A673 (cell line): ENCODE measurements at regions not wholly inside any gene's neighbourhood (a gene's known extent, or its start where the extent isn't known, plus 50 kb on each side); places are given as distances from the start of the nearest gene placed in this dataset.
"Not testable (repeated sequence)": the region's sequence is repeated elsewhere in the genome, so short reads cannot be mapped to it uniquely, and the experiment has no call there.

Experiments used
- BruUV-seq: library from RNA; stranded (reverse); fragments of 400-500 nt; replicated peaks from 2 replicates; lab custom pipeline; 2021; lab: Mats Ljungman, UMichigan
- CTCF ChIA-PET: fragments of 300-600 bp; sonication (Branson Sonifier 250); formaldehyde crosslinking; loops from one replicate; lab custom pipeline; 2022; ENCODE audit warnings: antibody characterized with exemption; lab: Charles Lee
- POLR2A ChIA-PET: fragments of 300-600 bp; sonication (Branson Sonifier 250); formaldehyde crosslinking; loops from one replicate; lab custom pipeline; 2022; ENCODE audit warnings: antibody characterized with exemption; ENCODE audit not compliant: low non-redundant PET; lab: Charles Lee
- DNase-seq: peaks from one replicate; pipeline ENCODE4 v3.0.0-alpha.2; 2015; ENCODE audit warnings: low spot score
- H3K27ac ChIP-seq: fragments of 200-600 bp; sonication (generic); 2 replicates; pipeline ENCODE4 v1.5.1; 2016; ENCODE audit warnings: mixed run types, low read depth, mild to moderate bottlenecking, mixed read lengths, antibody characterized with exemption, low read length; ENCODE audit not compliant: poor library complexity, severe bottlenecking
- H3K27me3 ChIP-seq: fragments of 200-600 bp; sonication (generic); replicated peaks from 2 replicates; pipeline ENCODE4 v1.6.1; 2017; ENCODE audit warnings: mixed run types, low read depth, mild to moderate bottlenecking, mixed read lengths, antibody characterized with exemption, low read length; ENCODE audit not compliant: insufficient read depth, poor library complexity
- H3K36me3 ChIP-seq: fragments of 200-600 bp; sonication (generic); 2 replicates; pipeline ENCODE4 v1.6.1; 2016; ENCODE audit warnings: mixed run types, mild to moderate bottlenecking, mixed read lengths, antibody characterized with exemption, low read length; ENCODE audit not compliant: insufficient read depth, poor library complexity, severe bottlenecking
- H3K4me1 ChIP-seq: fragments of 200-600 bp; sonication (generic); 2 replicates; pipeline ENCODE4 v1.6.1; 2017; ENCODE audit warnings: mixed run types, mild to moderate bottlenecking, mixed read lengths, antibody characterized with exemption, low read length; ENCODE audit not compliant: insufficient read depth, poor library complexity, severe bottlenecking
- H3K4me3 ChIP-seq: fragments of 200-600 bp; sonication (generic); 2 replicates; pipeline ENCODE4 v1.5.1; 2016; ENCODE audit warnings: low read depth, mixed run types, mild to moderate bottlenecking, mixed read lengths, low read length; ENCODE audit not compliant: poor library complexity, severe bottlenecking
- H3K9me3 ChIP-seq: fragments of 200-600 bp; sonication (generic); 2 replicates; pipeline ENCODE4 v1.6.1; 2016; ENCODE audit warnings: mixed run types, low read depth, mild to moderate bottlenecking, mixed read lengths, antibody characterized with exemption, low read length; ENCODE audit not compliant: poor library complexity, severe bottlenecking
- CTCF ChIP-seq: fragments of 300-800, 200-600 bp; sonication (generic); conservative IDR thresholded peaks from 2 replicates; pipeline ENCODE4 v1.5.1; 2017; ENCODE audit warnings: low read depth, mild to moderate bottlenecking, antibody characterized with exemption, low read length, moderate library complexity, mixed read lengths
- EZH2 ChIP-seq: fragments of 200-600 bp; sonication (generic); IDR thresholded peaks from 2 replicates; pipeline ENCODE4 v1.6.1; 2017; ENCODE audit warnings: borderline replicate concordance, low read depth, mild to moderate bottlenecking, mixed read lengths, antibody characterized with exemption, low read length; ENCODE audit not compliant: poor library complexity, severe bottlenecking
- intact Hi-C: fragments of 100-400 bp; cut with micrococcal nuclease; formaldehyde crosslinking; loops from one replicate; pipeline ENCODE4 v1.10.0; 2022; ENCODE audit not compliant: unreplicated experiment

- H3K4me3 ChIP-seq = no peak overlapping the region
- POLR2A ChIA-PET = no interaction called here
- no TSS peak for BruUV-seq
- no peaks in the 10 kb centered on the region for H3K36me3 ChIP-seq
- H3K27ac ChIP-seq = no peak overlapping the region
- TF ChIP-seq CTCF (no peak), EZH2 (no peak)
- H3K4me1 ChIP-seq = no peaks in the 10 kb centered on the region
- intact Hi-C loops = no loop called here
- peaks cover 3% of the 10 kb centered on the region for H3K27me3 ChIP-seq
- DNase-seq = no peak
- H3K9me3 ChIP-seq = no peaks in the 10 kb centered on the region
- CTCF ChIA-PET = no interaction called here
Observed at GRCh38 chr15:79505956-79506355, 73.8 kb downstream of the MINAR1 start.

DNA sequence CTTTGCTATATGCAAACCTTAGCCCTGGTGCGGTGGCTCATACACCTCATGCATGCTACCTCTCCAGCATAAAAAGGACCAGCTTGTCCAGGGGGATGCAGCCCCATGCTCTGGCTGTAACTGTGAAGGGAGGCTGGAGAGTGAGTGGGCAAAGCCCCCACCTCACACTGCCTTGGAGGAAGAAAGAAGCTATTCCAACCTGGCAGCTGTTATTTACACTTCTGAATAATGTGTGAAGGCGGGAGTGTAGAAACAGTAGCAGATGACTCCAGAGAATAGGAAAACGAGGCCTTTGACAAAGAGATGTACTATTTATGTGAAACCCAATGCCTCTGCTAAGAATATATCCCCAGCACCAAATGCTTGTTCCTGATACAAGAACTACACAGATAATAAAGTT lies 80.7 kb downstream of the MINAR1 start:
- H3K27ac ChIP-seq, DNase-seq, H3K36me3 ChIP-seq, CTCF ChIA-PET, intact Hi-C loops, H3K4me1 ChIP-seq, H3K27me3 ChIP-seq, H3K9me3 ChIP-seq, BruUV-seq, H3K4me3 ChIP-seq, POLR2A ChIA-PET: not testable (repeated sequence)

- no peak overlapping the region for H3K4me3 ChIP-seq
- no TSS peak for BruUV-seq
- H3K9me3 ChIP-seq = no peaks in the 10 kb centered on the region
- no peak for TF ChIP-seq CTCF
- TF ChIP-seq EZH2 = no peak
- intact Hi-C loops = no loop called here
- H3K36me3 ChIP-seq = no peaks in the 10 kb centered on the region
- peaks cover under 1% of the 10 kb centered on the region for H3K27me3 ChIP-seq
- DNase-seq = no peak
- no peak overlapping the region for H3K27ac ChIP-seq
- no peaks in the 10 kb centered on the region for H3K4me1 ChIP-seq
- ChIA-PET CTCF (no interaction called here), POLR2A (no interaction called here)
Observed at GRCh38 chr15:79513417-79513816, 81.3 kb downstream of the MINAR1 start.

DNA sequence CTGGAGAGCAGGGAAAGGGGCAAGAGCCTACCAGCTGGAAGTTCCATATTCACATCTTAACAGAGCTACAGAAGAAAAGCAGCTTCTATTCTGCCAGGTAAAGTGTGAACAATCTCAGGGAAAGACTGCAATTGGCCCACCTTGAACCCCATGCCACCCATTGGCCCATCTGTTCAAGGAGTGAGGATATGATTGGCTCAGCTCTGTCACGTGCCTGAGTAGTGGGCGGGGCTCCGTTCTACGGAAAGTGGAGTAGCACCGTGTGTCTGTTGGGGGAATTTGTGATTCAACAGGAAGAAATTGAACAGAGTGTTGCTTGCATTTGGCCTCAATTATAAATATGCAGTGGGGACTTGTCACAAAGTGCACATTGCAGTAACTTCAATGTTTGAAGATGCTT lies 81.8 kb downstream of the MINAR1 start:
- no peaks in the 10 kb centered on the region for H3K36me3 ChIP-seq
- H3K27me3 ChIP-seq = no peaks in the 10 kb centered on the region
- TF ChIP-seq EZH2 = no peak
- no peak for TF ChIP-seq CTCF
- H3K4me1 ChIP-seq = no peaks in the 10 kb centered on the region
- DNase-seq = no peak
- H3K4me3 ChIP-seq = no peak overlapping the region
- no peak overlapping the region for H3K27ac ChIP-seq
- no TSS peak for BruUV-seq
- CTCF ChIA-PET = no interaction called here
- H3K9me3 ChIP-seq = no peaks in the 10 kb centered on the region
- intact Hi-C loops = no loop called here
- POLR2A ChIA-PET = no interaction called here
